ENCODE measurements at regions not wholly inside any gene's neighbourhood (a gene's known extent, or its start where the extent isn't known, plus 50 kb on each side); places are given as distances from the start of the nearest gene placed in this dataset.

GRCh38 chr20:10779911-10780310 lies 106.1 kb upstream of the JAG1 start:
- H3K9ac ChIP-seq (ENCODE audit: low read depth, low read length, poor library complexity, severe bottlenecking): no peak overlapping the region
- no peaks in the 10 kb centered on the region for H3F3A ChIP-seq (ENCODE audit: low read depth)
- no peak overlapping the region for H3K4me2 ChIP-seq (ENCODE audit: low read depth, low read length, poor library complexity, severe bottlenecking)
- no peaks in the 10 kb centered on the region for H3K4me1 ChIP-seq (ENCODE audit: insufficient read depth, low read length, poor library complexity, severe bottlenecking)
- H3K36me3 ChIP-seq (ENCODE audit: insufficient read depth, low read length): no peaks in the 10 kb centered on the region
- H3K79me2 ChIP-seq (ENCODE audit: insufficient read depth, low read length): no peaks in the 10 kb centered on the region
- no peaks in the 10 kb centered on the region for H3K9me3 ChIP-seq (ENCODE audit: insufficient read depth, low read depth, low read length)
- no peak overlapping the region for H3K4me3 ChIP-seq (ENCODE audit: low read length, poor library complexity, severe bottlenecking)
- no peaks in the 10 kb centered on the region for H3K27me3 ChIP-seq (ENCODE audit: insufficient read depth, low read length, poor library complexity, severe bottlenecking)
- no peaks in the 10 kb centered on the region for H4K20me1 ChIP-seq (ENCODE audit: insufficient read depth, low read length, poor library complexity, severe bottlenecking)
- H2AFZ ChIP-seq (ENCODE audit: low read length): no peak overlapping the region
- TF ChIP-seq CTCF (conservative IDR thresholded peaks at IDR 0.05; ENCODE audit: low read length): no peak
- no peak for TF ChIP-seq EZH2phosphoT487 (IDR thresholded peaks at IDR 0.05; ENCODE audit: borderline replicate concordance)
- H3K9me2 ChIP-seq (replicated peaks; ENCODE audit: low read depth, low read length): no peaks in the 10 kb centered on the region

GRCh38 chr20:10780901-10781300 lies 107.1 kb upstream of the JAG1 start:
- H4K20me1 ChIP-seq (ENCODE audit: insufficient read depth, low read length, poor library complexity, severe bottlenecking): no peaks in the 10 kb centered on the region
- no peaks in the 10 kb centered on the region for H3F3A ChIP-seq (ENCODE audit: low read depth)
- H3K27me3 ChIP-seq (ENCODE audit: insufficient read depth, low read length, poor library complexity, severe bottlenecking): no peaks in the 10 kb centered on the region
- H2AFZ ChIP-seq (ENCODE audit: low read length): no peak overlapping the region
- H3K9ac ChIP-seq (ENCODE audit: low read depth, low read length, poor library complexity, severe bottlenecking): no peak overlapping the region
- no peaks in the 10 kb centered on the region for H3K9me3 ChIP-seq (ENCODE audit: insufficient read depth, low read depth, low read length)
- H3K4me3 ChIP-seq (ENCODE audit: low read length, poor library complexity, severe bottlenecking): no peak overlapping the region
- no peaks in the 10 kb centered on the region for H3K9me2 ChIP-seq (replicated peaks; ENCODE audit: low read depth, low read length)
- TF ChIP-seq EZH2phosphoT487 (IDR thresholded peaks at IDR 0.05; ENCODE audit: borderline replicate concordance) (no peak), CTCF (conservative IDR thresholded peaks at IDR 0.05; ENCODE audit: low read length) (no peak)
- H3K4me1 ChIP-seq (ENCODE audit: insufficient read depth, low read length, poor library complexity, severe bottlenecking): no peaks in the 10 kb centered on the region
- no peak overlapping the region for H3K4me2 ChIP-seq (ENCODE audit: low read depth, low read length, poor library complexity, severe bottlenecking)
- no peaks in the 10 kb centered on the region for H3K36me3 ChIP-seq (ENCODE audit: insufficient read depth, low read length)
- H3K79me2 ChIP-seq (ENCODE audit: insufficient read depth, low read length): no peaks in the 10 kb centered on the region

GRCh38 chr20:10781526-10781925 lies 107.7 kb upstream of the JAG1 start:
- H4K20me1 ChIP-seq (ENCODE audit: insufficient read depth, low read length, poor library complexity, severe bottlenecking): no peaks in the 10 kb centered on the region
- no peaks in the 10 kb centered on the region for H3K27me3 ChIP-seq (ENCODE audit: insufficient read depth, low read length, poor library complexity, severe bottlenecking)
- no peaks in the 10 kb centered on the region for H3K9me2 ChIP-seq (replicated peaks; ENCODE audit: low read depth, low read length)
- H3K4me1 ChIP-seq (ENCODE audit: insufficient read depth, low read length, poor library complexity, severe bottlenecking): no peaks in the 10 kb centered on the region
- H3K4me2 ChIP-seq (ENCODE audit: low read depth, low read length, poor library complexity, severe bottlenecking): no peak overlapping the region
- H3K9ac ChIP-seq (ENCODE audit: low read depth, low read length, poor library complexity, severe bottlenecking): no peak overlapping the region
- H3K4me3 ChIP-seq (ENCODE audit: low read length, poor library complexity, severe bottlenecking): no peak overlapping the region
- no peaks in the 10 kb centered on the region for H3K9me3 ChIP-seq (ENCODE audit: insufficient read depth, low read depth, low read length)
- TF ChIP-seq EZH2phosphoT487 (IDR thresholded peaks at IDR 0.05; ENCODE audit: borderline replicate concordance): no peak
- TF ChIP-seq CTCF (conservative IDR thresholded peaks at IDR 0.05; ENCODE audit: low read length): no peak
- H2AFZ ChIP-seq (ENCODE audit: low read length): no peak overlapping the region
- H3F3A ChIP-seq (ENCODE audit: low read depth): no peaks in the 10 kb centered on the region
- no peaks in the 10 kb centered on the region for H3K79me2 ChIP-seq (ENCODE audit: insufficient read depth, low read length)
- H3K36me3 ChIP-seq (ENCODE audit: insufficient read depth, low read length): no peaks in the 10 kb centered on the region
